Skeletal muscle satellite cell (primary cell): ENCODE measurements at regions not wholly inside any gene's neighbourhood (a gene's known extent, or its start where the extent isn't known, plus 50 kb on each side); places are given as distances from the start of the nearest gene placed in this dataset.

Experiments
- H3K27me3 ChIP-seq: 2 replicates; pipeline ENCODE4 v1.7.0; 2013; ENCODE audit warnings: low read length; ENCODE audit not compliant: control insufficient read depth, insufficient read depth
- H3K36me3 ChIP-seq: 2 replicates; pipeline ENCODE4 v1.7.0; 2013; ENCODE audit warnings: mild to moderate bottlenecking, control low read depth, low read length; ENCODE audit not compliant: insufficient read depth
- H3K4me1 ChIP-seq: 2 replicates; pipeline ENCODE4 v1.7.0; 2013; ENCODE audit warnings: low read length; ENCODE audit not compliant: control insufficient read depth, insufficient read depth
- H3K4me2 ChIP-seq: 2 replicates; pipeline ENCODE4 v1.7.0; 2013; ENCODE audit warnings: mild to moderate bottlenecking, low read length
- H3K4me3 ChIP-seq: 2 replicates; pipeline ENCODE4 v1.7.0; 2013; ENCODE audit warnings: low read length
- H3K9ac ChIP-seq: 2 replicates; pipeline ENCODE4 v1.7.0; 2013; ENCODE audit warnings: mild to moderate bottlenecking, low read depth, low read length, moderate library complexity
- H3K9me3 ChIP-seq: replicated peaks from 2 replicates; pipeline ENCODE4 v1.7.0; 2013; ENCODE audit warnings: mild to moderate bottlenecking, control low read depth, low read length

GRCh38 chr9:4416467-4416866, 73.8 kb upstream of the SLC1A1 start:
- Histone ChIP-seq H3K4me3 (no peak overlapping the region), H3K36me3 (no peaks in the 10 kb centered on the region), H3K27me3 (no peaks in the 10 kb centered on the region)

GRCh38 chr9:4415281-4415680, 75.0 kb upstream of the SLC1A1 start:
- no peaks in the 10 kb centered on the region for H3K9me3 ChIP-seq
- H3K4me3 ChIP-seq = no peak overlapping the region
- no peak overlapping the region for H3K4me2 ChIP-seq
- H3K4me1 ChIP-seq = no peaks in the 10 kb centered on the region
- no peaks in the 10 kb centered on the region for H3K27me3 ChIP-seq
- H3K9ac ChIP-seq = no peak overlapping the region
- no peaks in the 10 kb centered on the region for H3K36me3 ChIP-seq

More at GRCh38 chr9:4416467-4416866, 73.8 kb upstream of the SLC1A1 start:
- no peak overlapping the region for H3K9ac ChIP-seq
- H3K4me1 ChIP-seq = no peaks in the 10 kb centered on the region
- no peak overlapping the region for H3K4me2 ChIP-seq
- no peaks in the 10 kb centered on the region for H3K9me3 ChIP-seq

GRCh38 chr9:4413856-4414255, 76.4 kb upstream of the SLC1A1 start:
- no peak overlapping the region for H3K4me3 ChIP-seq
- H3K4me2 ChIP-seq = no peak overlapping the region
- H3K36me3 ChIP-seq = no peaks in the 10 kb centered on the region
- no peaks in the 10 kb centered on the region for H3K27me3 ChIP-seq
- no peak overlapping the region for H3K9ac ChIP-seq
- no peaks in the 10 kb centered on the region for H3K9me3 ChIP-seq
- no peaks in the 10 kb centered on the region for H3K4me1 ChIP-seq

GRCh38 chr9:4404156-4404555, 86.1 kb upstream of the SLC1A1 start:
- Histone ChIP-seq H3K4me3 (no peak overlapping the region), H3K9me3 (no peaks in the 10 kb centered on the region), H3K4me2 (no peak overlapping the region), H3K9ac (no peak overlapping the region), H3K36me3 (no peaks in the 10 kb centered on the region), H3K27me3 (no peaks in the 10 kb centered on the region), H3K4me1 (no peaks in the 10 kb centered on the region)

- H3K4me2 ChIP-seq = no peak overlapping the region
- no peaks in the 10 kb centered on the region for H3K9me3 ChIP-seq
Measured at GRCh38 chr9:4402501-4402900, 87.8 kb upstream of the SLC1A1 start.

GRCh38 chr9:4400731-4401130, 89.5 kb upstream of the SLC1A1 start:
- H3K27me3 ChIP-seq = no peaks in the 10 kb centered on the region
- H3K9ac ChIP-seq = no peak overlapping the region
- H3K4me2 ChIP-seq = no peak overlapping the region
- no peaks in the 10 kb centered on the region for H3K9me3 ChIP-seq
- H3K36me3 ChIP-seq = no peaks in the 10 kb centered on the region
- H3K4me1 ChIP-seq = peaks cover 4% of the 10 kb centered on the region
- no peak overlapping the region for H3K4me3 ChIP-seq

More at GRCh38 chr9:4402501-4402900, 87.8 kb upstream of the SLC1A1 start:
- Histone ChIP-seq H3K4me1 (peaks cover 4% of the 10 kb centered on the region), H3K9ac (no peak overlapping the region), H3K4me3 (no peak overlapping the region), H3K36me3 (no peaks in the 10 kb centered on the region), H3K27me3 (no peaks in the 10 kb centered on the region)

- H3K36me3 ChIP-seq = no peaks in the 10 kb centered on the region
- H3K4me2 ChIP-seq = no peak overlapping the region
- no peaks in the 10 kb centered on the region for H3K9me3 ChIP-seq
- no peak overlapping the region for H3K9ac ChIP-seq
- no peak overlapping the region for H3K4me3 ChIP-seq
- no peaks in the 10 kb centered on the region for H3K27me3 ChIP-seq
- peaks cover 4% of the 10 kb centered on the region for H3K4me1 ChIP-seq
Measured at GRCh38 chr9:4397917-4398316, 92.4 kb upstream of the SLC1A1 start.

GRCh38 chr9:4393806-4394523, 94.1 kb upstream of the GLIS3 start:
- Histone ChIP-seq H3K36me3 (no peaks in the 10 kb centered on the region), H3K4me3 (no peak overlapping the region), H3K4me1 (peaks cover 4% of the 10 kb centered on the region)

GRCh38 chr9:4389755-4390154, 89.9 kb upstream of the GLIS3 start:
- Histone ChIP-seq H3K4me2 (no peak overlapping the region), H3K36me3 (no peaks in the 10 kb centered on the region), H3K4me3 (no peak overlapping the region), H3K4me1 (no peaks in the 10 kb centered on the region), H3K27me3 (no peaks in the 10 kb centered on the region), H3K9ac (no peak overlapping the region), H3K9me3 (no peaks in the 10 kb centered on the region)

More at GRCh38 chr9:4393806-4394523, 94.1 kb upstream of the GLIS3 start:
- no peaks in the 10 kb centered on the region for H3K27me3 ChIP-seq
- no peaks in the 10 kb centered on the region for H3K9me3 ChIP-seq
- H3K9ac ChIP-seq = no peak overlapping the region
- H3K4me2 ChIP-seq = no peak overlapping the region

GRCh38 chr9:4389003-4389402, 89.1 kb upstream of the GLIS3 start:
- Histone ChIP-seq H3K9ac (no peak overlapping the region), H3K27me3 (no peaks in the 10 kb centered on the region), H3K9me3 (no peaks in the 10 kb centered on the region), H3K36me3 (no peaks in the 10 kb centered on the region), H3K4me1 (no peaks in the 10 kb centered on the region), H3K4me2 (no peak overlapping the region), H3K4me3 (no peak overlapping the region)

- H3K4me2 ChIP-seq = no peak overlapping the region
- H3K27me3 ChIP-seq = no peaks in the 10 kb centered on the region
- H3K4me1 ChIP-seq = no peaks in the 10 kb centered on the region
- no peak overlapping the region for H3K4me3 ChIP-seq
- no peaks in the 10 kb centered on the region for H3K9me3 ChIP-seq
- no peaks in the 10 kb centered on the region for H3K36me3 ChIP-seq
- no peak overlapping the region for H3K9ac ChIP-seq
Measured at GRCh38 chr9:4386819-4387218, 87.0 kb upstream of the GLIS3 start.

- Histone ChIP-seq H3K9ac (no peak overlapping the region), H3K4me1 (no peaks in the 10 kb centered on the region), H3K36me3 (no peaks in the 10 kb centered on the region), H3K4me2 (no peak overlapping the region), H3K9me3 (no peaks in the 10 kb centered on the region), H3K27me3 (peaks cover 4% of the 10 kb centered on the region), H3K4me3 (no peak overlapping the region)
Measured at GRCh38 chr9:4384750-4385149, 84.9 kb upstream of the GLIS3 start.
